HepG2 (cell line): ENCODE measurements at regions not wholly inside any gene's neighbourhood (a gene's known extent, or its start where the extent isn't known, plus 50 kb on each side); places are given as distances from the start of the nearest gene placed in this dataset.

Source experiments
- ATAC-seq: fragments of 200-7000 bp; cut with Tn5 transposase; 3 replicates; pipeline ENCODE4 v1.9.1; 2020; ENCODE audit warnings: mild to moderate bottlenecking, moderate library complexity
- BruUV-seq: library from RNA; stranded (reverse); fragments of 400-500 nt; replicated peaks from 2 replicates; lab custom pipeline; 2021; lab: Mats Ljungman, UMichigan
- CTCF ChIA-PET: fragments of 300-600 bp; formaldehyde crosslinking; extraction: SDS; loops from one replicate; lab custom pipeline; 2021; ENCODE audit warnings: low total read pairs, inconsistent platforms, low intra/inter-chr PET ratio; lab: Yijun Ruan, JAX
- POLR2A ChIA-PET: fragments of 350-600 bp; sonication (Branson Sonifier 250); formaldehyde crosslinking; loops from one replicate; lab custom pipeline; 2020; ENCODE audit warnings: antibody characterized with exemption, inconsistent platforms; lab: Yijun Ruan, JAX
- DNase-seq: peaks from one replicate; pipeline ENCODE4 v3.0.0-alpha.2; 2015; ENCODE audit warnings: low spot score
- FAIRE-seq: peaks from 3 replicates; lab custom pipeline; 2011; peaks lifted over from hg19 to GRCh38; lab: Jason Lieb, UNC
- H2AFZ ChIP-seq: one replicate; pipeline ENCODE4 v1.6.1; 2011; ENCODE audit warnings: low read length, inconsistent platforms
- H3K27ac ChIP-seq: fragments of 300-600 bp; 3 replicates; pipeline ENCODE4 v1.8.0; 2011; ENCODE audit warnings: mixed run types, mild to moderate bottlenecking, mixed read lengths, low read length, inconsistent platforms; ENCODE audit not compliant: insufficient read depth; ENCODE audit errors: extremely low read length
- H3K27me3 ChIP-seq, 2 experiments: fragments of 200-600 bp in 1 of 2; 2 replicates in 1 of 2; 3 replicates in 1 of 2; pipeline versions ENCODE4 v1.6.0 to v1.8.0; 2011; ENCODE audit warnings: low read length in 2 of 2, mild to moderate bottlenecking in 2 of 2, moderate library complexity in 2 of 2, inconsistent platforms in 1 of 2; ENCODE audit not compliant: insufficient read depth in 2 of 2, control insufficient read depth in 1 of 2
- H3K36me3 ChIP-seq, 2 experiments: fragments of 200-600 bp in 1 of 2; replicated peaks in 1 of 2; 2 replicates in 1 of 2; 3 replicates in 1 of 2; pipeline versions ENCODE4 v1.5.1 to v1.8.0; 2011; ENCODE audit warnings: low read length in 2 of 2, inconsistent platforms in 1 of 2; ENCODE audit not compliant: insufficient read depth in 2 of 2, control insufficient read depth in 1 of 2
- H3K4me1 ChIP-seq: 2 replicates; pipeline ENCODE4 v1.5.1; 2012; ENCODE audit warnings: low read length, inconsistent platforms; ENCODE audit not compliant: insufficient read depth
- H3K4me2 ChIP-seq: 2 replicates; pipeline ENCODE4 v1.6.0; 2011; ENCODE audit warnings: low read depth, low read length, inconsistent platforms
- H3K4me3 ChIP-seq, 3 experiments: fragments of 200-600 bp in 1 of 3; sonication (generic), shearing (Covaris generic) in 1 of 3; replicated peaks in 1 of 3; 2 replicates each; pipeline ENCODE4 v1.5.1; 2011 to 2016; ENCODE audit warnings: low read length in 3 of 3, inconsistent platforms in 2 of 3, low read depth in 2 of 3, mild to moderate bottlenecking in 2 of 3, control low read depth in 1 of 3, mixed read lengths in 1 of 3; ENCODE audit not compliant: insufficient read depth in 1 of 3
- H3K79me2 ChIP-seq: one replicate; pipeline ENCODE4 v1.6.1; 2011; ENCODE audit warnings: low read length, inconsistent platforms; ENCODE audit not compliant: insufficient read depth
- H3K9ac ChIP-seq: 2 replicates; pipeline ENCODE4 v1.6.0; 2011; ENCODE audit warnings: mild to moderate bottlenecking, low read depth, low read length, inconsistent platforms; ENCODE audit not compliant: insufficient read depth
- H3K9me3 ChIP-seq: 2 replicates; pipeline ENCODE4 v1.5.1; 2012; ENCODE audit warnings: mild to moderate bottlenecking, low read length
- H4K20me1 ChIP-seq: 2 replicates; pipeline ENCODE4 v1.6.0; 2011; ENCODE audit warnings: inconsistent platforms, mild to moderate bottlenecking, low read length, moderate library complexity; ENCODE audit not compliant: insufficient read depth
- ATF7 ChIP-seq, 2 experiments: fragments of 450-650 bp in 1 of 2; sonication (generic) in 1 of 2; formaldehyde crosslinking in 1 of 2; IDR thresholded peaks; 2 replicates each; pipeline versions ENCODE4 v1.4.0 to v1.6.1; 2016 to 2020; ENCODE audit warnings: antibody characterized with exemption in 1 of 2, mild to moderate bottlenecking in 1 of 2, missing genetic modification reagents in 1 of 2
- CREB1 ChIP-seq, 2 experiments: fragments of 450-650 bp in 1 of 2; IDR thresholded peaks; 2 replicates each; pipeline ENCODE4 v1.6.1; 2016 to 2017; ENCODE audit warnings: control low read depth in 1 of 2, mild to moderate bottlenecking in 1 of 2, missing compliant biosample characterization in 1 of 2, missing genetic modification characterization in 1 of 2
- ETV5 ChIP-seq: IDR thresholded peaks from 2 replicates; pipeline ENCODE4 v1.6.1; 2018; ENCODE audit warnings: missing biosample characterization, missing genetic modification reagents, inconsistent platforms, borderline replicate concordance
- HMGXB3 ChIP-seq: sonication (generic); formaldehyde crosslinking; IDR thresholded peaks from 2 replicates; pipeline ENCODE4 v1.4.0; 2020; ENCODE audit warnings: missing genetic modification reagents, borderline replicate concordance
- HMGXB4 ChIP-seq, 2 experiments: sonication (generic) in 1 of 2; formaldehyde crosslinking in 1 of 2; IDR thresholded peaks; 2 replicates each; pipeline versions ENCODE4 v1.4.0 to v1.6.1; 2018 to 2020; ENCODE audit warnings: missing genetic modification reagents in 2 of 2, borderline replicate concordance in 1 of 2, low read depth in 1 of 2, mild to moderate bottlenecking in 1 of 2, missing biosample characterization in 1 of 2
- KDM5A ChIP-seq: fragments of 200-600 bp; sonication (generic); IDR thresholded peaks from 2 replicates; pipeline ENCODE4 v1.7.0; 2018; ENCODE audit warnings: antibody characterized with exemption, mild to moderate bottlenecking, low read length, borderline replicate concordance
- MED13 ChIP-seq: sonication (generic); formaldehyde crosslinking; IDR thresholded peaks from 2 replicates; pipeline ENCODE4 v1.5.0; 2020; ENCODE audit warnings: missing genetic modification reagents
- MIXL1 ChIP-seq: IDR thresholded peaks from 2 replicates; pipeline ENCODE4 v1.6.1; 2016
- PAF1 ChIP-seq: IDR thresholded peaks from 2 replicates; pipeline ENCODE4 v1.6.1; 2016; ENCODE audit warnings: missing genetic modification reagents, missing compliant biosample characterization
- RXRB ChIP-seq: IDR thresholded peaks from 2 replicates; pipeline ENCODE4 v1.6.1; 2016; ENCODE audit warnings: borderline replicate concordance, missing genetic modification reagents, missing compliant biosample characterization
- SNAI1 ChIP-seq: sonication (generic); formaldehyde crosslinking; IDR thresholded peaks from 2 replicates; pipeline ENCODE4 v1.5.0; 2020; ENCODE audit warnings: mild to moderate bottlenecking, missing genetic modification reagents, borderline replicate concordance
- ZMYM4 ChIP-seq: sonication (generic); formaldehyde crosslinking; IDR thresholded peaks from 2 replicates; pipeline ENCODE4 v1.8.1; 2023; ENCODE audit warnings: mild to moderate bottlenecking, missing genetic modification reagents
- ZNF138 ChIP-seq: sonication (generic); formaldehyde crosslinking; IDR thresholded peaks from 2 replicates; pipeline ENCODE4 v1.5.0; 2020; ENCODE audit warnings: mild to moderate bottlenecking, low read depth, missing genetic modification reagents
- WGBS: methylation state at CpG from one replicate; pipeline ENCODE4 v1.1.6; 2017; ENCODE audit warnings: low lambda C conversion rate; 5-methylcytosine and 5-hydroxymethylcytosine counted together
- in situ Hi-C: cut with HindIII; loops from 2 replicates; pipeline ENCODE4 v1.10.0; 2017; ENCODE audit warnings: low pct_unique_long_range_greater_than_20kb; ENCODE audit not compliant: extremely low pct_ligation_motif_present
- intact Hi-C: fragments of 100-400 bp; cut with micrococcal nuclease; formaldehyde crosslinking; loops from one replicate; pipeline ENCODE4 v1.10.0; 2022; ENCODE audit not compliant: unreplicated experiment
- TF ChIP-seq, protein P1 (sequence below): sonication (generic); formaldehyde crosslinking; IDR thresholded peaks from 2 replicates; pipeline ENCODE4 v1.4.0; 2020; ENCODE audit warnings: missing genetic modification reagents
- TF ChIP-seq, protein P2 (sequence below): sonication (generic); formaldehyde crosslinking; IDR thresholded peaks from 2 replicates; pipeline ENCODE4 v1.9.0; 2021; ENCODE audit warnings: missing genetic modification reagents, borderline replicate concordance

DNA sequence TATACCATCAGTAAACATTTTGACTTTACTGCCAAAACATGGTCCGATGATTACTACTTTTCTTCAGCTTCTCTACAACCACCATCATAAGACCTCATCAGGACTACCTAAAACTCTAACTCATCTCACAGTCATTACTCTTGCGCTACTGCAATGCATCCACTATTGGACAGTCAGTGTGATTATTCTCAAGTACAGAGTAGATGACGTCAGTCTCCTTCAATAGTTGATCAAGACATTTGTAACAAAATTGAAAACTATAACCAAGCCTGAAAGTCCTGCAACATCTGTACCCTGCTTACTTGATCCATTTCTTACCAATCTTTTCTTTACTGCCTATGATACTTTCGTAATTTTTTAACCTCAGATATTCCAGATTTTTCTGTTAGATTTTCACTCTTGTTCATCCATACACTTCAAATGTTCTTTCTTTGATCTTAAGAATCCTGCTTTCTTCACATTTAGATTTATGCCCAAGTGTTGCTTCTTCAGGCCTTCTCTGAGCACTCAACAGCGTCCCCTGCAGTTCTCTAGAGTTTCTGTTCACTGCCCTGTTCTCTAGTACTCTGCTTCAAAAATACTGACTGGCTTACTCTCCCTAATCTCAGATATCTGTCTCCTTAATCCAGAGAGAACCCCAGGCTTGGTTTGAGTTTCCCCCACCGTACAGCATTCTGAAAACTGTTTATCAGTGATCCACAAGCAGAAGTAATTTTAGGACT lies 1517.6 kb downstream of the STIM2 start:
- Histone ChIP-seq H2AFZ (no peak overlapping the region), H3K27me3 (no peaks in the 10 kb centered on the region), H3K4me2 (no peak overlapping the region), H3K4me3 (no peak overlapping the region), H4K20me1 (no peaks in the 10 kb centered on the region), H3K79me2 (no peaks in the 10 kb centered on the region), H3K9me3 (peaks cover 57% of the 10 kb centered on the region), H3K36me3 (no peaks in the 10 kb centered on the region), H3K27ac (no peak overlapping the region), H3K9ac (no peak overlapping the region), H3K4me1 (no peaks in the 10 kb centered on the region)
- 10% methylated on average over 6 of the region's 6 CpGs for WGBS
- ATAC-seq (no peak), FAIRE-seq (no peak), DNase-seq (no peak)
- CTCF ChIA-PET, result no interaction called here
- intact Hi-C loops (no loop called here), in situ Hi-C loops (no loop called here)
- BruUV-seq, result no TSS peak
- POLR2A ChIA-PET, result no interaction called here
- no peak for TF ChIP-seq RXRB (CRISPR knock-in tag)
- TF ChIP-seq ETV5 (CRISPR knock-in tag), result no peak
- TF ChIP-seq SNAI1 (CRISPR knock-in tag), result no peak
- no peak for TF ChIP-seq ZNF138 (CRISPR knock-in tag)
- TF ChIP-seq, protein P1, sequence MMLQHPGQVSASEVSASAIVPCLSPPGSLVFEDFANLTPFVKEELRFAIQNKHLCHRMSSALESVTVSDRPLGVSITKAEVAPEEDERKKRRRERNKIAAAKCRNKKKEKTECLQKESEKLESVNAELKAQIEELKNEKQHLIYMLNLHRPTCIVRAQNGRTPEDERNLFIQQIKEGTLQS (CRISPR knock-in tag), result no peak
- no peak for TF ChIP-seq KDM5A
- TF ChIP-seq ZMYM4, result no peak
- no peak for TF ChIP-seq HMGXB4 (CRISPR knock-in tag; IDR thresholded peaks at IDR 0.05; ENCODE audit: borderline replicate concordance in 1 of 2, low read depth in 1 of 2)
- no peak for TF ChIP-seq HMGXB3 (CRISPR knock-in tag)
- TF ChIP-seq, protein P2, sequence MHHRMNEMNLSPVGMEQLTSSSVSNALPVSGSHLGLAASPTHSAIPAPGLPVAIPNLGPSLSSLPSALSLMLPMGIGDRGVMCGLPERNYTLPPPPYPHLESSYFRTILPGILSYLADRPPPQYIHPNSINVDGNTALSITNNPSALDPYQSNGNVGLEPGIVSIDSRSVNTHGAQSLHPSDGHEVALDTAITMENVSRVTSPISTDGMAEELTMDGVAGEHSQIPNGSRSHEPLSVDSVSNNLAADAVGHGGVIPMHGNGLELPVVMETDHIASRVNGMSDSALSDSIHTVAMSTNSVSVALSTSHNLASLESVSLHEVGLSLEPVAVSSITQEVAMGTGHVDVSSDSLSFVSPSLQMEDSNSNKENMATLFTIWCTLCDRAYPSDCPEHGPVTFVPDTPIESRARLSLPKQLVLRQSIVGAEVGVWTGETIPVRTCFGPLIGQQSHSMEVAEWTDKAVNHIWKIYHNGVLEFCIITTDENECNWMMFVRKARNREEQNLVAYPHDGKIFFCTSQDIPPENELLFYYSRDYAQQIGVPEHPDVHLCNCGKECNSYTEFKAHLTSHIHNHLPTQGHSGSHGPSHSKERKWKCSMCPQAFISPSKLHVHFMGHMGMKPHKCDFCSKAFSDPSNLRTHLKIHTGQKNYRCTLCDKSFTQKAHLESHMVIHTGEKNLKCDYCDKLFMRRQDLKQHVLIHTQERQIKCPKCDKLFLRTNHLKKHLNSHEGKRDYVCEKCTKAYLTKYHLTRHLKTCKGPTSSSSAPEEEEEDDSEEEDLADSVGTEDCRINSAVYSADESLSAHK (CRISPR knock-in tag), result no peak
- no peak for TF ChIP-seq MIXL1 (CRISPR knock-in tag)
- peak; percentile 88 for TF ChIP-seq CREB1 (IDR thresholded peaks at IDR 0.05)
- no peak for TF ChIP-seq CREB1 (CRISPR knock-in tag; IDR thresholded peaks at IDR 0.05)
- no peak for TF ChIP-seq MED13 (CRISPR knock-in tag)
- TF ChIP-seq PAF1, result no peak
- TF ChIP-seq ATF7 (IDR thresholded peaks at IDR 0.05), result peak; percentile 94
- no peak for TF ChIP-seq ATF7 (CRISPR knock-in tag; IDR thresholded peaks at IDR 0.05)
